KMS-11 (cell line): ENCODE measurements at regions not wholly inside any gene's neighbourhood (a gene's known extent, or its start where the extent isn't known, plus 50 kb on each side); places are given as distances from the start of the nearest gene placed in this dataset.

Source experiments
- H2AFZ ChIP-seq: fragments of 200-600 bp; sonication (generic); 2 replicates; pipeline ENCODE4 v1.6.1; 2016; ENCODE audit warnings: antibody characterized with exemption, mixed run types, low read depth
- H3K27ac ChIP-seq: fragments of 200-600 bp; sonication (generic); 2 replicates; pipeline ENCODE4 v1.6.1; 2016; ENCODE audit warnings: mild to moderate bottlenecking, mixed run types
- H3K27me3 ChIP-seq: fragments of 200-600 bp; sonication (generic); 2 replicates; pipeline ENCODE4 v1.6.1; 2017; ENCODE audit warnings: mild to moderate bottlenecking, low read depth, mixed run types, moderate library complexity; ENCODE audit not compliant: insufficient read depth
- H3K36me3 ChIP-seq: fragments of 200-600 bp; sonication (generic); 2 replicates; pipeline ENCODE4 v1.6.1; 2017; ENCODE audit warnings: mild to moderate bottlenecking, mixed run types; ENCODE audit not compliant: insufficient read depth
- H3K4me1 ChIP-seq: fragments of 200-600 bp; sonication (generic); 2 replicates; pipeline ENCODE4 v1.6.1; 2016; ENCODE audit warnings: mild to moderate bottlenecking, low read depth, mixed run types; ENCODE audit not compliant: poor library complexity, severe bottlenecking
- H3K4me2 ChIP-seq: fragments of 200-600 bp; sonication (generic); 2 replicates; pipeline ENCODE4 v1.7.0; 2016; ENCODE audit warnings: mild to moderate bottlenecking, mixed run types
- H3K4me3 ChIP-seq: fragments of 200-600 bp; sonication (generic); IDR thresholded peaks from 2 replicates; pipeline ENCODE4 v1.6.1; 2017; ENCODE audit warnings: low read depth, low read length, mixed read lengths; ENCODE audit not compliant: insufficient read depth
- H3K79me2 ChIP-seq: fragments of 200-600 bp; sonication (generic); 2 replicates; pipeline ENCODE4 v1.6.1; 2016; ENCODE audit warnings: low read depth, mixed run types; ENCODE audit not compliant: insufficient read depth
- H3K9ac ChIP-seq: fragments of 200-600 bp; sonication (generic); 2 replicates; pipeline ENCODE4 v1.6.1; 2016; ENCODE audit warnings: mild to moderate bottlenecking, mixed run types
- H4K20me1 ChIP-seq: fragments of 200-600 bp; sonication (generic); 2 replicates; pipeline ENCODE4 v1.6.1; 2016; ENCODE audit warnings: mild to moderate bottlenecking, mixed run types; ENCODE audit not compliant: insufficient read depth
- TF ChIP-seq, protein P1 (sequence below): fragments of 200-600 bp; sonication (generic); conservative IDR thresholded peaks from 2 replicates; pipeline ENCODE4 v1.6.1; 2017; ENCODE audit warnings: low read depth, mild to moderate bottlenecking, antibody characterized with exemption, low read length, moderate library complexity, mixed read lengths

DNA sequence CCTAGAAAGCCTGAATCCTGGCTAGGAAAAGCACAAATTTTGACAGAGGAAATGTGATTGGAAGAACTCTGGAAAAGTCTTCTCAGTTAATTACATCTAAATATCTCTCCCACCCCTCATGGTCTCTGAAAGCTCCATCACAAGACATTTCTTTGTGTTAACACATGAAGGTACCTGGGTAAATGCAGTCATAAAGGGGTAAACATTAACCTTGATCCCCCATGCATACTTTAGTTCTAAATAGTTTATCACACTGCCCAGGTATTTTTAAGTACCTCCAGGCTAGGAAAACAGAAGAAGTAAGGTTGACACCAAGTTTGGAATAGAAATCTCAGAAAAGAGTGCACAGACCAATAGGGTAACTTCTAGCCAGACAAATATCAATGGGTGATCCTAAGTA is 334.5 kb downstream of the PIK3R1 start:
- Histone ChIP-seq H3K9ac (no peak overlapping the region), H3K79me2 (no peaks in the 10 kb centered on the region), H3K4me2 (no peak overlapping the region), H3K27me3 (no peaks in the 10 kb centered on the region), H3K4me3 (no peak overlapping the region), H2AFZ (no peak overlapping the region), H3K4me1 (no peaks in the 10 kb centered on the region), H3K27ac (no peak overlapping the region), H3K36me3 (no peaks in the 10 kb centered on the region), H4K20me1 (no peaks in the 10 kb centered on the region)
- TF ChIP-seq, protein P1, sequence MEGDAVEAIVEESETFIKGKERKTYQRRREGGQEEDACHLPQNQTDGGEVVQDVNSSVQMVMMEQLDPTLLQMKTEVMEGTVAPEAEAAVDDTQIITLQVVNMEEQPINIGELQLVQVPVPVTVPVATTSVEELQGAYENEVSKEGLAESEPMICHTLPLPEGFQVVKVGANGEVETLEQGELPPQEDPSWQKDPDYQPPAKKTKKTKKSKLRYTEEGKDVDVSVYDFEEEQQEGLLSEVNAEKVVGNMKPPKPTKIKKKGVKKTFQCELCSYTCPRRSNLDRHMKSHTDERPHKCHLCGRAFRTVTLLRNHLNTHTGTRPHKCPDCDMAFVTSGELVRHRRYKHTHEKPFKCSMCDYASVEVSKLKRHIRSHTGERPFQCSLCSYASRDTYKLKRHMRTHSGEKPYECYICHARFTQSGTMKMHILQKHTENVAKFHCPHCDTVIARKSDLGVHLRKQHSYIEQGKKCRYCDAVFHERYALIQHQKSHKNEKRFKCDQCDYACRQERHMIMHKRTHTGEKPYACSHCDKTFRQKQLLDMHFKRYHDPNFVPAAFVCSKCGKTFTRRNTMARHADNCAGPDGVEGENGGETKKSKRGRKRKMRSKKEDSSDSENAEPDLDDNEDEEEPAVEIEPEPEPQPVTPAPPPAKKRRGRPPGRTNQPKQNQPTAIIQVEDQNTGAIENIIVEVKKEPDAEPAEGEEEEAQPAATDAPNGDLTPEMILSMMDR = no peak

DNA sequence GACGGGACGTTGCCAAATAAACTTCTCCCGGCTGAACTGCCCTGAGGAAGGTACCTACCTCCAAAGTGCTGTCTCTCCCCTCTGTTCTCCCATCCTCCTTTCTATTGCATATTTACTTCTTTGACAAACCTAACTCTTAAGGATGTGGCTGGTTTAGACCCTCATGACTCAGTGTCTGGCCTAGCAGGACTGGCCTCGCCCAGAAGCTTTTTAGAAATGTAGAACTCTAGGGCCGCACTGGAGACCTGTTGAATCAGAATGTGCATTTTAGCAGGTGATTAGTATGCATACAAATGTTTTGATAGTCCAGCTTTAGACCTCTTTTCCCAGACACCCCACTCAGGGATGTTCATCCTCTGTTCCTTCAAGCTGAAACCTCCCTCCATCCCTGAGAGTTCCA is 335.9 kb downstream of the PIK3R1 start:
- no peaks in the 10 kb centered on the region for H3K36me3 ChIP-seq
- no peak overlapping the region for H3K4me2 ChIP-seq
- TF ChIP-seq, protein P1 = no peak
- no peaks in the 10 kb centered on the region for H4K20me1 ChIP-seq
- H3K27me3 ChIP-seq = no peaks in the 10 kb centered on the region
- no peaks in the 10 kb centered on the region for H3K4me1 ChIP-seq
- H3K27ac ChIP-seq = no peak overlapping the region
- H3K4me3 ChIP-seq = no peak overlapping the region
- H2AFZ ChIP-seq = no peak overlapping the region
- no peak overlapping the region for H3K9ac ChIP-seq
- H3K79me2 ChIP-seq = no peaks in the 10 kb centered on the region

DNA sequence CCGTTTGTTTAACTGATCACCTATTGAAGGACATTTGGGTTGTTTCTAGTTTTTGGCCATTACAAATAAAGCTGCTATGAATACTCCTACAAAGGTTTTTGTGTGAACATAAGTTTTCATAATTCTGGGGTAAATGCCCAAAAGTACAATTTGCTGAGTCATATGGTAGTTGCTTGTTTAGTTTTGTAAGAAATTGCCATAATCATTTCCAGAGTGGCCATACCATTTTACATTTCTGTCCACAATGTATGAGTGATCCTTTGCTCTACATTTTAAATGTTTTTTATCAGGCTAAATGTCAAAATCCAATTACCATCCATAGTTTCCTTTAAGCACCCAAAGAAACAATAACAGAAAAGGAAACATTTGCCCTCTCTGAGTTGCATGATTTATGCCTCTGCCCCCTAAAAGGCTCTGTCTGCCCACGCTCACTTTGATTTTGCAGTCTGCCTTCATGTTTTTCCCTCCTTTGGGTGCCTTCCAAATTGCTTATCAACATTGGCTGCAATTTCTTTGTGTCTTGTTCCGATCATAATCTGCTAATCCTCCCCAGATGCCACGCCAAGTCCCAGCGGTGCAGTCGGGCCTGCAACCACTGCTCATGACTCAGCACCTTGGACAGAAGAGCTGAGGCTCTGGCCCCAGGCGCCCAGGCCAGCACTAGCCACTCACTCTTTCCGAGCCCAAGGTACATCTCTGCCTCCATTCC is 339.2 kb downstream of the PIK3R1 start:
- Histone ChIP-seq H3K27me3 (no peaks in the 10 kb centered on the region), H3K4me2 (no peak overlapping the region), H3K27ac (no peak overlapping the region), H2AFZ (no peak overlapping the region), H3K9ac (no peak overlapping the region), H3K4me1 (no peaks in the 10 kb centered on the region), H4K20me1 (no peaks in the 10 kb centered on the region), H3K4me3 (no peak overlapping the region), H3K36me3 (no peaks in the 10 kb centered on the region), H3K79me2 (no peaks in the 10 kb centered on the region)
- TF ChIP-seq, protein P1 = no peak

DNA sequence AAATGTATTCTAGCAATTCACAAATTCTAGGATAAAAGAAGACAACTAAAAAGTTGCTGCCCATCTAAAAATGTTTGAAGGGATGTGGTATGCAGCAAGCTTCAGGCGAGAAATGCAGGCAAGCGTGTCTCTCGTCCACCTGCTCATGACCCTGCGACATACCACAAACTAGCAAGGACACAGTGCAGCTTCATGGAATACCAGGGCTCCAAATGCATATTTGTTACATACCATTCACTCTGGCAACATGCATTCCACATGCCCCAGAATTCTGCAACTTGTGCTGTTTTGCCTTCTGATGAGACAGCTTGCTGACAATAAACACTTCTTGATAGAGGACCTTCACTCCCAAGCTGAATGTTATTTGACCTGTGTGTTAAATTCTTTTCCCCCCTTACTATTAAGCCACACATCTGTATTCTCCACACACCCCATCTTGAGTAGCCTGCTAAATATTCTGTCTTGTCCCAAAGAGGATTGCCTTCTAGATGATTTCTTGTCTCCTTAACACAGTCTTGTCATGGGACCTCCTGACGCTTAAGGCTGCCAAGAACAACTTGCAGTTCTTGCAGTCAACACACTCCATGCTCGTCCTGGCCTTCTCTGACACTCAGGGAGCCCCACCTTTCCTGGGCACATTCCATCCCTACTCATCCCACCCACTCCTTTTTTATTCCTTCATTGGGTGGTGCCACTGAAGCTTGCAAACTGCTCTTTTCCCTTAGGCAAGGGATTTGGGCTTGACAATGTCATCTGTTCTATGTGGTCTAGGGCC is 340.5 kb downstream of the PIK3R1 start:
- Histone ChIP-seq H3K27ac (no peak overlapping the region), H3K4me3 (no peak overlapping the region), H4K20me1 (no peaks in the 10 kb centered on the region), H3K4me2 (no peak overlapping the region), H3K79me2 (no peaks in the 10 kb centered on the region), H2AFZ (no peak overlapping the region), H3K4me1 (no peaks in the 10 kb centered on the region), H3K9ac (no peak overlapping the region), H3K36me3 (no peaks in the 10 kb centered on the region), H3K27me3 (no peaks in the 10 kb centered on the region)
- TF ChIP-seq, protein P1 = no peak
